HG03469 (cell line): ENCODE measurements at regions not wholly inside any gene's neighbourhood (a gene's known extent, or its start where the extent isn't known, plus 50 kb on each side); places are given as distances from the start of the nearest gene placed in this dataset.

Experiments used
- ATAC-seq: cut with Tn5 transposase; IDR thresholded peaks from one replicate; pipeline ENCODE4 v1.9.1; 2021; ENCODE audit warnings: mild to moderate bottlenecking, moderate library complexity, moderate number of reproducible peaks; ENCODE audit not compliant: unreplicated experiment

DNA sequence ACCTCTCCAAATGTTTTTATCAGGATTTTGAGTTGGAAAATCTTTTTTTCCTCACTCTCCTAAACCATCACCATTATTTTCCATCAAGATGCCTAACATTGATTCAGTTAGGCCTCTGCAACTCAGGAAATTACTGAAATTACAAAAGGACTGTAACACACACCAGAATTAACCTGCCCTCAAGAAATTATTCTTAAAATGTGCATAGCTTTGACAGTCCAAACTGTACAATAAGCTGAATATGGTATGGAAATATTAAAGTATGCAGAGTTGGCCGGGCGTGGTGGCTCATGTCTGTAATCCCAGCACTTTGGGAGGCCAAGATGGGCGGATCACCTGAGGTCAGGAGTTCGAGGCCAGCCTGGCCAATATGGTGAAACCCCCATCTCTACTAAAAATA, 50.2 kb upstream of the PHLPP1 start:
- ATAC-seq = no peak
